ENCODE measurements at regions not wholly inside any gene's neighbourhood (a gene's known extent, or its start where the extent isn't known, plus 50 kb on each side); places are given as distances from the start of the nearest gene placed in this dataset.

DNA sequence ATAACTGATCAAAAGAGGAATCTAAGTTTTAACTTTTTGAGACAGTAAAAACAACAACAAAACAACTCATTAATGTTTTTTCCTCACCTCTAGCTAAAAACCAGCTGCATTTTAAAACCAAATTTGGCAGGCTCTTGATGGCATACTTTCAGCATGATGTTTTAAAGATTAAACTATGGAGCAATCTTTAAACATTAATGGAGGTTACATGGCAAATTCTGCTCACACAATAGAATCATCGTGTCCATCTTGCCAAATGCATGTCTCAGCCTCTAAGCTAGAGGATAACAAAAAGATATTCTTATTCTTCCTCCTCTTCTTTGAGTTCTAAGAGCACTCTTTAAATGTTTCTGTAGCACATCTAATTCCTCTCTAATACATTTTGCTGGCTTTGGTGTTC, 579.8 kb upstream of the PKN2 start:
- DNase-seq: no peak

GRCh38 chr1:88104886-88105285, 579.2 kb upstream of the PKN2 start:
- DNase-seq: no peak

DNA sequence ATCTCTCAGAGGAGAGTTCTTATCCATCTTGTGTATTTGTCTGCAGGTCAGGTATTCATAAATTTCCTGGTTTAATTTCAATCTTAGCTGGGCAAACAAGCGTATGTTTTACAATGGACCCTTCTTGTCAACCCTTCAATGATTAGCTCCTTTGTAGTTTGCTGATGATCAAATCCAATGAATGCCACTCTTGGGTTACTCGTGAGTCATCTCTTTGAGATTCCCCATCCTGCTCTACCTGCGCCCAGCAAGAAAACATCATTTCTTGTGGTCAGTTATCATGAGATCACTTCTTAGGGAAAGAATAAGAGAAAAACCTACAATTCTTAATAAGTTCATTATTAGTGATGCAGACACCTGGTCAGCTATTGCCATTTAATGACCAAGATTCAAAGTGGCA, 572.3 kb upstream of the PKN2 start:
- no peak for DNase-seq

GRCh38 chr1:88117597-88117996, 566.5 kb upstream of the PKN2 start:
- DNase-seq: no peak

DNA sequence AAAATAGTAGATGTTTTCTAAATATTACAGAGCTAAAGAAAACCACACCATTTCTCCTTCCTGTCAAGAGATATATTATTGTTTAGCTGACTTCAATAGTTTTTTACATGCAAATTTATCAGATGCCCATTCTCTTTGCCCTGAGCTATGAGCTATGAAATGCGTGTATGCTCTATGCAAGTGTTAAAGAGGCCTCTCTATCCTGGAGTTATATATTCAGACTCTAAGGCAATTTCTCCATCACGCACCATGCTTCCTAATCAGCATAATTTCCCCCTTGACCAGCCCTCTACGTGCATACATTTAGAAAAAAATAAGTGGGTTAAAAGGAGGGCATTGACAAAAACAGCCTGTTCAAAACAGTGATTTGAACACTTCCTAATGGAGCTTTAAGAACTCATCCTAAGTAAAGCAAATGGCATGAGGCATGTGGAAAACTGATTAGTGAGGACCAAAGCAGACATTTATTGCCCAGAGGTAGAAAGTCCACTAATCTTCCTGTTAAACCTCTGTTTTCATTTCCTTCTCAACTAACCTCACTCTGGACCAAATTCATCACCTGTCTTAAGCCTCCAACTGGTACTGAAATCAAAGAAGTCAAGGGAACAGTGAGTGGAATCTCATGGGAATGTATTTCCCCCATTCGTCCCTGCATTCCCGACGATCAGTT, 565.8 kb upstream of the PKN2 start:
- no peak for DNase-seq

- no peak for DNase-seq
These were observed 559.5 kb upstream of the PKN2 start for GRCh38 chr1:88124614-88125013.

- DNase-seq: no peak
These were observed 557.6 kb upstream of the PKN2 start for GRCh38 chr1:88126467-88126866.

- DNase-seq: no peak
These were observed 550.1 kb upstream of the PKN2 start for GRCh38 chr1:88133991-88134390.

DNA sequence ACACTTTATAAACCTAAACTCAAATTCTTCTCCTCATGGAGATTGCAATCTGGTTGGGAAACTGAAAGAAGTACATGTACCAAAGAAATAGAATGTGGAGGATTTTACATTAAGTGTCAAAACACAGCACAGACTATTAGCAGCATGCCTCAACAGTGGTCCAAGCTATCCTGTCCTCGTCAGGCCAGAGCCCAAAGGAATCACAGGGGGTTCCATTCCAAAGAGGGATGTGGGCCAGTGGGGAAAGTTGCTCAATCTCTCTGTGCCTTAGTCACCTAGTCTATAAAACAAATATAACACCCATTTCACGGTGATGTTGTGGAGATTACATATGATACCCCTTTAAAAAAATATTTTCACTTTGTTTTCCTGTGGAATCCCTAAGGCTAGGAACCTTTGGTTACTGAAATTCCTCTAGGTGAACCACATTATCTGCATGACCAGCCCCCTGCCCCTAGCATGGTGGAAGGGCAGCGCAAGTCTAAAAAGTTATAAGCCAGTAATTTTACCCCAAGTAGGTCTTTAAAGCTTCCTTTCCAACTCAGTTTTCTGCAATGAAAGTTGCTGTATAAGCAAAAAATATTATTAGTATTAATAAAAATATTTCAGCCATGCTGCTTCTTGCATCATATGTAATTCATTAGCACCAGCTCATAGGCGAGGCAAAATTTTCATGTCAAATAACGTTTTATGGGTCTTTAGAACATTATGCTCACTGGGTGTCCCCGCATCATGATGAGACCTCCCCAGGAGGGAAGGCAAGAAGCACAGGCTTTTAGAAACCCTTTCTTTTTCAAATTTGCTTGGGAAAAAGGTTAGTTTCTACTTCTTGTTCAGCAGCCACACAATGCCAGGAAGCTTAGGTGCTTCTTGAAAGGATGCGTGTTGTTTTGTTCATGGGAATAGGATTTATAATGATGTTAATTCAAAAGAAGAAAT, 548.8 kb upstream of the PKN2 start:
- no peak for DNase-seq

- no peak for DNase-seq
These were observed 544.4 kb upstream of the PKN2 start for GRCh38 chr1:88139633-88140032.

DNA sequence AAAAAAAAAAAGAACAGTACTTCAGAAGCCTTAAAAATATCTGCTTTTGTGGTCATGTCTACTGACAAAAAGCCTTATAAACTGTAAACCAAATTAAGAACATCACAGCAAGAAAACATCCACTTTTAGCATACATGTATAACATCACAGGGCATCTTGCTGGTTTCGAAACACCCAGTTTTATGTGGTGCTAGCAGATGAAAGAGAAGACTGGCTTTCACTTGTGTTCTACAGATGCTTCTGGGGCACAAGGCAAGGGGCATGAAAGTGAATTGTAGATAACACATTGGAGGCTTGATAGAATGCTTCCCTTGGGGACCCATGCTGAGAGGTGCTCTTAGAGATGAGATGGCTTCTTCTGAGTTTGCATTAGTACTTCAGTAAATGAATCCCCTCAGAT, 543.7 kb upstream of the PKN2 start:
- DNase-seq: no peak

DNA sequence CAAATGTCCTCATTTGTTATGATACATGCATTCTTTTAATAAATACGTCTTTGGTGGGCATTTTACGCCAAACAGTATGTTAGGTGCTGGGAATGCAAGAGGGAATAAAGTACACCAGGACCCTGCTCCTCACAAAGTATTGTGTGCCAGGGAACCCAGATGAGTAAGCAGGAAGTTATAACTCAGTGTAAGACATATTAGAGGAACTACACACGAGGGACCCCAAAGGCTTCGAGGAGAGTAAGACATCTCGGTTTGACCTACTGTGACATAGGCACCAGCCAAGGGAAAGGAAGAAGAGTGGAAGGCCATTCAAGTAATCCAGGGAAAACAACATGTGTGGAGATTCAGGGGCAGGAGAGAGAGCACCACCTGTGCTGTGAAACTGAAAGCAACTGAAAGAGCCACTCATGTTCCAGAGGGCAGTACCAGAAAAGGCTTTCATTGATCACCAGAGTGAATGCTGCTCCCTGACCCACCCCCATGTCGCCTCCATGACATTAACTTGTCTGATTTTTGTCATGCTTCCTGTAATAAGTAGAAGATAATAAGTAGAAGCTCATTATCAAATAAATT, 542.5 kb upstream of the PKN2 start:
- peak; percentile 16 for DNase-seq

DNA sequence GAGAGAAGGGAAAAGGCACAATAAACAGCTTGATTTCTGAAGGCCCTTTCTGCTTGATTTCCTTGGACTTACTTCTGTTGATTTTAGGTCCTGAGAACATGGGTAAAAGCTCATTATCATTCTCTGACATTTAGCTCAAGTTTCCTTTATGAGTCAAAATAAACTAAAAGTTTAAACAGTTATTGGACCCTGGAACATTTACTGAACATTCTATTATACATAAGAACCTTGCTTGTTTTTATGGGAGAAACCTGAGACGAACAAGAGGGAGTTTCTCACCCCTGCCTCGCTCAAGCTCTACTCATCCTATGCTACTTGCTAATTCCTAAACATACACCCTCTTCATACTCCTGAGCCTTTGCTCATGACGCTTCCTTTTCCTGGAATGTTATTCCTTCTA, 538.3 kb upstream of the PKN2 start:
- DNase-seq: no peak

DNA sequence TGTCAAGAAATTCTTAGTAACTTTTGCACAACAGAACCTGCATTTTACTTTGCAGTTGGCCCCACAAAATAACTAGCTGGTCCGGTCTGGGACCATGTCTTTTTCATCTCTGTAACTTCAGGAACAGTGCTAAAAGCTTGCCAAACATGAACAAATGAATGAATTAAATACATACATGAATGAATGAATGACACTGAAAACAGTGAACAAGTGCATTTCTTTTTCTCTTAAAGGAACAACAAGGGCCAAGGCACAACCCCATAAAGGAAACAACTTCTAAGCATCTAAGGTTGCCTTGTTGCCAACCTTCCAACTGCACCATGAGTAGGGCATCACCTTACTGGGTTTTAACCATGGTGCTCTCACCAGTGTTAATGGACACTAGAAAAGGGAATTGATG, 534.4 kb upstream of the PKN2 start:
- DNase-seq: no peak

GRCh38 chr1:88150330-88150729, 533.7 kb upstream of the PKN2 start:
- no peak for DNase-seq

DNA sequence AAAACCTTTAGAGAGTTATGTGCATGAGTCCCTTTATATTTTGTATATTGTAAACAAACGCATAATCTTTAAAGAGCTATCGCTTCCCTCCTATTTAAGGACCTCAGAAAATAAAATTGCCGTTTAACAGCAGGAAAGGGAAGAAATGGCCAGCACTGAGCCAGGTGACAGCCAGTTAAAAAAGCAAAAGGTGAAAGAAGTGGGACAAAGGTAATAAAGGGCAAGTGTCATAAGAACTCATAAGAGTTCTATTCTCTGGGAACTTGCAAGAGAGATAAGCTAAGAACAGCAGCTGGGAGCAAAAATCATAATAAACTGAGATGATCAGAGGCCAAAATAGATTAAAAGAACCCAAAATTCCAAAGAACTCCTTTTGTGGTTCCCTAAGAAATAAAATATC, 520.9 kb upstream of the PKN2 start:
- no peak for DNase-seq

GRCh38 chr1:88168126-88168525, 515.9 kb upstream of the PKN2 start:
- no peak for DNase-seq

DNA sequence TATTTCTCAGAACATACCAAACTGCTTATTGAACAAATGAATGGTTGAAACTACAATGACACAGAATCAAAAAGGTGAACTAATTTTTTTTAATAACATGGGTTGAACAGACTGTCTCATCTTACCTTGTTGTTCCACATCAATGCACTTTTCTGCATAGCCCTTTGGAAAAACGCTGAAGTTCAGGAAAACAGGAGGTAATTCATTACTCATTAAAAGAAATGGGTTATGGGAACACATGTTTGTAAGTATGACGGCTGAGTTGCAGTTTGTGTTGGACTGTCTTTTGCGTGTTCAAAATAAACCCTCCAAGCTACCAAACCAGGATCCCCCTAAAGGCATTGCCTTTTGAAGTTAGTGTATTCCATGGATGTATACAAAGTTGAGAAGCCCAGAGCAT, 514.9 kb upstream of the PKN2 start:
- no peak for DNase-seq

GRCh38 chr1:88169939-88170338, 514.1 kb upstream of the PKN2 start:
- no peak for DNase-seq

- no peak for DNase-seq
These were observed 508.9 kb upstream of the PKN2 start for GRCh38 chr1:88175120-88175630.

GRCh38 chr1:88175631-88176226, 508.3 kb upstream of the PKN2 start:
- no peak for DNase-seq

DNA sequence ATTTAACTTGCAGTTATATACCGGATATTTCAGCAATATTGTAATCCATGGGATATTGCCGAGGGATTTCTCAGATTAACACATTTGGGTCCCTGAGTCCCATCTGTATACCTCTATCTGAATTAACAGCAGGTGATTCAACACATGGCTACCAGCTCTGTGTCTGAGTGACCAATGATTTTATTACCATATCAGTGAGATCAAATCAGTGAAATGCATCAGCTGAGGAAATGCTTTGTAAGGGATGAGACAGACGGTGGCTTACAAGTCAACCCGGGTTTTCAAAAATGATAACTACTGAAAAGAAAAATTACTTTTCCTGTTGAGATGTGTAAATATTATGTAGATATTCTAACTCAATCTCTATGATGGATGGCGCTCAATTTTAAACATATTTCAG, 504.1 kb upstream of the PKN2 start:
- DNase-seq: no peak

DNA sequence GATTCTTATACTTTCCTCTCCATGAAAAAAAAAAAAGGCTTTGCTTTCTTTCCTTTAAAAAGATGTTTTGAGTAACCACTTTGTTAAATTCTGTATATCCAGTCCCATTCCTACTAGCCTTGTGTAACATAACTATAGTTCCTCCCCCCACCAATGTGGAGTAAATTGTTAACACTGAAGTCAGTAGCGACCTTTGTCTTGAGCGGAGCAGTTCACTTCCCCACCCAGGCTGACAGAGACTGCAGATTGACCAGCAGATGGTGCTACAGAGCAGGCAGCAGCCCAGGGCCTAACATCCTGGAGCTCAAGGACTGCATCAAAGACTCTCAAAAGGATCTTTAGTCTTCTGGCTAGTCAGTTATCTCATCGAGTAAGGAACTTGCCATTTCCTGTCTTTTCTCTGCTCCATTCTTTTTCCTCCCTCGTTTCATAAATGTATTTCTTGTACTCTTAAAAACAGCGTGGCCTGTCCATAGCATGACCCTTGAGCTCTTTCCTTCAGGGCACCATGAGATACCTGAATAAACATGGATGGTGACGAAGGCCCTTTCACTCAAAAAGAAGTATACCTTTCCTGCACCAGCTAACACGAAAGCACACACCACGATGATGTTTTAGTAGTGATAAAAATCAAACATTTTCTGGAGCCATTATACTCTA, 503.5 kb upstream of the PKN2 start:
- peak; percentile 85 for DNase-seq

Measured in OCI-M1 (cell line).